Adrenal gland (tissue), 9 donors: ENCODE measurements at regions not wholly inside any gene's neighbourhood (a gene's known extent, or its start where the extent isn't known, plus 50 kb on each side); places are given as distances from the start of the nearest gene placed in this dataset.
A peak's percentile ranks its signal among the peaks of the same experiment; 100 is the strongest.

Experiments
- DNase-seq, 7 donors: peaks; one replicate each; pipeline ENCODE4 v3.0.0-alpha.2; 2019 to 2020
- H3K27ac ChIP-seq, 5 donors: fragments of 200-600 bp; sonication (generic) in 4 of 5; 1 replicate in 3 of 5; 2 replicates in 2 of 5; pipeline versions ENCODE4 v1.5.1 to v1.8.0; 2016 to 2020; ENCODE audit warnings: mild to moderate bottlenecking in 1 of 5
- H3K27me3 ChIP-seq: fragments of 200-600 bp; 2 replicates; pipeline ENCODE4 v1.8.0; 2021
- H3K36me3 ChIP-seq, 2 donors: fragments of 200-600 bp; replicated peaks in 1 of 2; 1 replicate in 1 of 2; 2 replicates in 1 of 2; pipeline versions ENCODE4 v1.5.1 to v1.8.0; 2018 to 2022
- H3K4me1 ChIP-seq, 2 donors: fragments of 200-600 bp; replicated peaks in 1 of 2; 1 replicate in 1 of 2; 2 replicates in 1 of 2; pipeline versions ENCODE4 v1.5.1 to v1.8.0; 2018 to 2021
- H3K4me3 ChIP-seq, 4 donors: fragments of 200-600 bp; sonication (generic) in 3 of 4; one replicate each; pipeline ENCODE4 v1.5.1; 2016 to 2018
- H3K9me3 ChIP-seq, 3 donors: fragments of 200-600 bp; sonication (generic) in 1 of 3; replicated peaks in 1 of 3; 1 replicate in 2 of 3; 2 replicates in 1 of 3; pipeline versions ENCODE4 v1.5.1 to v1.8.0; 2016 to 2021
- POLR2A ChIP-seq, 2 donors: fragments of 450-650 bp; IDR thresholded peaks; one replicate each; pipeline ENCODE4 v1.6.1; 2017; ENCODE audit warnings: antibody characterized with exemption in 2 of 2, mild to moderate bottlenecking in 2 of 2, moderate library complexity in 1 of 2
- WGBS, 4 donors: extraction: QIAGEN DNeasy Blood & Tissue Kit in 2 of 4; methylation state at CpG; one replicate each; pipeline versions ENCODE4 v1.1.5 to v1.1.7; 2013 to 2017; 5-methylcytosine and 5-hydroxymethylcytosine counted together
- intact Hi-C, 2 donors: fragments of 100-400 bp; cut with DNase I; formaldehyde crosslinking; loops; one replicate each; pipeline versions ENCODE4 v1.14.1 to v1.15.0; 2022 to 2023
- TF ChIP-seq, protein P1 (sequence below), 6 experiments: fragments of 450-650 bp in 4 of 6; fragments of 200-600 bp in 2 of 6; sonication (generic) in 1 of 6; IDR thresholded peaks; 1 replicate in 5 of 6; 2 replicates in 1 of 6; pipeline versions ENCODE4 v1.5.1 to v1.8.0; 2016 to 2021; ENCODE audit warnings: antibody characterized with exemption in 6 of 6, mild to moderate bottlenecking in 2 of 6, moderate library complexity in 1 of 6
- donor health status: healthy with polysubstance abuse.
- donor health status: Bipolar disorder and iron deficiency.
- donor health status: DM: yes; HTN: yes; CAD: no.
- donor health status: DM: no; HTN: no; CAD: no.
- donor health status: DM: no; HTN: no; CAD: no.

DNA sequence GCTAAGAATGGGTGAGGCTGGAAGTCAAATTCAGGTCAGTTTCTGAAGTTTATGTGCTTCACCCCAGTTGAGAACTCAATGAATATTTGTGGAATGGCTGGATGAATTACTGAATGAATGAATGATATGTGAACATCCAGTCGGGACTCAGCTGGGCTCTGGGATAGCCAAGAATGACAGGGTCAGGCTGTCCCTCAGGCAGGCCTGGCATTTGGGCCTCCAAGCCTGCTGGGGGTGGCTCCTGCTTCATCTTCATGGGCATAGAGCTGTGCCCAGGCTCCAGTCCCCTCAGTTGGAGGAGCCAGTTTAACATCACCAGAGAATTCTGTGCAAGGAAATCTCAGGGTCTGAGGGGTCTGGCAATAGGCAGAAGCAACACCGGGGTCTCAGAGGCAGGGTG, 185.8 kb downstream of the PHETA1 start:
- 47 to 70% (median 51%) methylated on average over 2 of the region's 2 CpGs for WGBS, 4 donors

DNA sequence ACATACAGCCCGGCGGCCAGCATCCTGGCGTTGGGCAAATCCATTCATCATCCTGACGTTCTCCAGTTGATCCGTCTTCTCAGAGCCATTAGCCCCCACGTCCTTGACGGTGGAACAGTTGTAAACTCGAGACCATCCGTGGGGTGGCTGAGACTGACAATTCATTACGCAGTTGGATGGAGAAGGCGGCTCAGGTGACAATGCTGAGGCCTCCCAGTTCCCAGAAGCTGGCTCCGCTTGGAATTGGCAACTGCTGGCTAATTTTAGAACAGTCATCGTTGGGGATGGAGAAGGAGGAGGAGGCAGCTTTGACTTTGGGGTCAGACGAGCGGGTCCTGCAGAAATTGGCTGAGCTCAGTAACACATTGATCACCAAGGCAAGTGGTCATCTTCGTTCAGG, 186.5 kb downstream of the PHETA1 start:
- intact Hi-C loops: no loop called here
- H3K27ac ChIP-seq: no peak overlapping the region
- no peak for TF ChIP-seq POLR2A (IDR thresholded peaks at IDR 0.05)
- TF ChIP-seq, protein P1, sequence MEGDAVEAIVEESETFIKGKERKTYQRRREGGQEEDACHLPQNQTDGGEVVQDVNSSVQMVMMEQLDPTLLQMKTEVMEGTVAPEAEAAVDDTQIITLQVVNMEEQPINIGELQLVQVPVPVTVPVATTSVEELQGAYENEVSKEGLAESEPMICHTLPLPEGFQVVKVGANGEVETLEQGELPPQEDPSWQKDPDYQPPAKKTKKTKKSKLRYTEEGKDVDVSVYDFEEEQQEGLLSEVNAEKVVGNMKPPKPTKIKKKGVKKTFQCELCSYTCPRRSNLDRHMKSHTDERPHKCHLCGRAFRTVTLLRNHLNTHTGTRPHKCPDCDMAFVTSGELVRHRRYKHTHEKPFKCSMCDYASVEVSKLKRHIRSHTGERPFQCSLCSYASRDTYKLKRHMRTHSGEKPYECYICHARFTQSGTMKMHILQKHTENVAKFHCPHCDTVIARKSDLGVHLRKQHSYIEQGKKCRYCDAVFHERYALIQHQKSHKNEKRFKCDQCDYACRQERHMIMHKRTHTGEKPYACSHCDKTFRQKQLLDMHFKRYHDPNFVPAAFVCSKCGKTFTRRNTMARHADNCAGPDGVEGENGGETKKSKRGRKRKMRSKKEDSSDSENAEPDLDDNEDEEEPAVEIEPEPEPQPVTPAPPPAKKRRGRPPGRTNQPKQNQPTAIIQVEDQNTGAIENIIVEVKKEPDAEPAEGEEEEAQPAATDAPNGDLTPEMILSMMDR (IDR thresholded peaks at IDR 0.05): no peak
- H3K36me3 ChIP-seq: no peaks in the 10 kb centered on the region
- no peak overlapping the region for H3K4me3 ChIP-seq
- no peak for DNase-seq
- no peaks in the 10 kb centered on the region for H3K27me3 ChIP-seq
- peaks cover 0 to 7% of the 10 kb centered on the region in 2 donors for H3K4me1 ChIP-seq
- WGBS, 4 donors: 73 to 77% (median 75%) methylated on average over 14 to 16 of the region's 16 CpGs
- no peaks in the 10 kb centered on the region for H3K9me3 ChIP-seq

More for the DNA sequence above, 185.8 kb downstream of the PHETA1 start:
- Histone ChIP-seq H3K9me3 (no peaks in the 10 kb centered on the region), H3K4me1 (peaks cover 0 to 4% of the 10 kb centered on the region in 2 donors), H3K4me3 (no peak overlapping the region), H3K27ac (no peak overlapping the region), H3K27me3 (no peaks in the 10 kb centered on the region), H3K36me3 (no peaks in the 10 kb centered on the region)
- no peak for DNase-seq
- no peak for TF ChIP-seq POLR2A (IDR thresholded peaks at IDR 0.05)
- TF ChIP-seq, protein P1 (IDR thresholded peaks at IDR 0.05): no peak
- intact Hi-C loops: no loop called here

DNA sequence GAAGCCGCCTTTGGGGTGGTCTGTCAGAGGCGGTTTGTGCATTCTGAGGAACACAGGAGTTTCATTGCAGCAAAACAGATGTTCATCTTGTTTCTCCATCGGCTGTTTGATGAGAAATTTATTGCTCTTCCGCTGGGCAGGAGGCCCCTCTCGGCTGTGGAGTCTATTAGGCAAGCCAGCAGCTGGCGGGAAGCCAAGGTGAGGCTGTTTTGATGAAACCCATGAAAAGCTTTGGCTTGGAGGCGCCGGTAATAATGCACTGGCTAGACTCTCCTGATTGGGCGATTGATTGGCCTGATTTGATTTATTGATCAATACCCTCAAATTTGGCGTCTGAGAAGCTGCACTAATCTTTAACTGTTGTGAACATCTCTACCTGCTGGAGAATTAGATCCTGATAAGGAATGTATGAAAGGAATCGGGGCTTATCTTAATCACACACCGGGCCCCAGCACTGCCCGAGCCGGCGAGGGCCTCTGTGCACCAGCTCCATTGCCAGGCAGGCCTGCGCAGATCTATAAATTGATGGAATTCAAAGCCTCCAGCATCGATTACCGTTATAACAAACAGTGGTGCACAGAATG, 187.7 kb downstream of the PHETA1 start:
- Histone ChIP-seq H3K4me1 (peaks cover 0 to 7% of the 10 kb centered on the region in 2 donors), H3K27me3 (no peaks in the 10 kb centered on the region), H3K36me3 (no peaks in the 10 kb centered on the region), H3K4me3 (no peak overlapping the region), H3K27ac (no peak overlapping the region), H3K9me3 (no peaks in the 10 kb centered on the region)
- no peak for TF ChIP-seq POLR2A (IDR thresholded peaks at IDR 0.05)
- TF ChIP-seq, protein P1 (IDR thresholded peaks at IDR 0.05): no peak
- peak; percentile 56 to 85 (median 69) for DNase-seq
- 29 to 40% (median 35%) methylated on average over 18 of the region's 18 CpGs for WGBS, 4 donors
- intact Hi-C loops: no loop called here

DNA sequence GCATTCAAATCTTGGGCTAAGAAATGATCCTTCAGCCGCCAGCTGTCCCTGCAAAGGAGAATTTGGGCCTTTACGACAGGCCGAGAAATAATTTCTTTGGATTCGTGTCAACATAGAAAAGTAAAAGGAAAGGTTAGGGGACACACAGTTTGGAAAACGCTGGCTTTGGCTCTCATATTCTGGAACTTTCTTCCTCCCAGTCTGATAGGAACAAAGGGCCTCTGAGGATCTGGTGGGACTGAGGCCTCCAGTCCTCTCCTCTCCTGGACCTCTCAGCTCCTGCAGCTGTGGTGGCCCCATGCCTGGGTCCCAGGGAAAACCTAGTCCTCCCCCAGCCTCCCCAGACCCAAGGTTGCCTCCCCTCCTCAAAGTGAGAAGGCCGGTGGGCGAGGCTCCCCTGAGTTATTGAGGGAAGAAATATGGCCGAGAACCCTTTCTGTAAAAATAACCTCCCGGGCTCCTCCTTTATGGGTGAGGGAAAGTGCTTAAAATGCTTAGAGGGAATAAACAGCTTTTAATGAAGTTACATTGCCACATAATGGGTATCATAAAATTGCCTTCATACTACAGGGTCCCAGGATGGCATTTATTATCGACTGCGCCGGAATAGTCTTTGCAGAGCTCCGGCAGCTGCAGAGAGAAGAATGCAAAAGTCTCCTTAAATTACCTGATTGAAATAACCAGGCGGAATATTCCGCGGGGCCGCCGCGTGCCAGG, 188.3 kb downstream of the PHETA1 start:
- H3K4me1 ChIP-seq: peaks cover 0 to 7% of the 10 kb centered on the region in 2 donors
- no peak overlapping the region for H3K27ac ChIP-seq
- DNase-seq: no peak
- no peaks in the 10 kb centered on the region for H3K27me3 ChIP-seq
- H3K9me3 ChIP-seq: no peaks in the 10 kb centered on the region
- no peak overlapping the region for H3K4me3 ChIP-seq
- no peaks in the 10 kb centered on the region for H3K36me3 ChIP-seq
- TF ChIP-seq POLR2A (IDR thresholded peaks at IDR 0.05): no peak
- TF ChIP-seq, protein P1 (IDR thresholded peaks at IDR 0.05): no peak
- 54 to 61% (median 56%) methylated on average over 19 of the region's 19 CpGs for WGBS, 4 donors
- intact Hi-C loops: no loop called here
